Smooth muscle cell of the brain vasculature (primary cell): ENCODE measurements at regions not wholly inside any gene's neighbourhood (a gene's known extent, or its start where the extent isn't known, plus 50 kb on each side); places are given as distances from the start of the nearest gene placed in this dataset.

Experiments used
- DNase-seq: peaks from one replicate; pipeline ENCODE4 v3.0.0-alpha.2; 2012; ENCODE audit warnings: low read depth, low spot score

GRCh38 chr17:77364381-77364911, 223.7 kb downstream of the SEC14L1 start:
- DNase-seq, result no peak

GRCh38 chr17:77364941-77365583, 224.3 kb downstream of the SEC14L1 start:
- DNase-seq, result no peak

GRCh38 chr17:77365584-77366186, 224.9 kb downstream of the SEC14L1 start:
- DNase-seq, result no peak

- no peak for DNase-seq
Observed at GRCh38 chr17:77366206-77366557, 225.4 kb downstream of the SEC14L1 start.

GRCh38 chr17:77366558-77367245, 225.9 kb downstream of the SEC14L1 start:
- no peak for DNase-seq

- no peak for DNase-seq
Observed at GRCh38 chr17:77369544-77369971, 228.8 kb downstream of the SEC14L1 start.

GRCh38 chr17:77370586-77370985, 229.8 kb downstream of the SEC14L1 start:
- DNase-seq, result no peak

GRCh38 chr17:77371117-77371887, 230.5 kb downstream of the SEC14L1 start:
- no peak for DNase-seq

GRCh38 chr17:77371888-77372443, 231.2 kb downstream of the SEC14L1 start:
- DNase-seq, result no peak

GRCh38 chr17:77372444-77373298, 231.9 kb downstream of the SEC14L1 start:
- DNase-seq, result peak; percentile 57

GRCh38 chr17:77373299-77374169, 232.8 kb downstream of the SEC14L1 start:
- no peak for DNase-seq

GRCh38 chr17:77374170-77374936, 233.6 kb downstream of the SEC14L1 start:
- peak; percentile 67 for DNase-seq

- no peak for DNase-seq
Observed at GRCh38 chr17:77375108-77375916, 234.5 kb downstream of the SEC14L1 start.

- no peak for DNase-seq
Observed at GRCh38 chr17:77375917-77376651, 235.3 kb downstream of the SEC14L1 start.

- DNase-seq, result no peak
Observed at GRCh38 chr17:77376795-77377709, 236.3 kb downstream of the SEC14L1 start.

GRCh38 chr17:77377710-77378235, 237.0 kb downstream of the SEC14L1 start:
- DNase-seq, result no peak
